Endothelial cell of umbilical vein (primary cell): ENCODE measurements at regions not wholly inside any gene's neighbourhood (a gene's known extent, or its start where the extent isn't known, plus 50 kb on each side); places are given as distances from the start of the nearest gene placed in this dataset.
"Not testable (repeated sequence)": the region's sequence is repeated elsewhere in the genome, so short reads cannot be mapped to it uniquely, and the experiment has no call there.

ENCODE experiments used
- BruUV-seq: library from RNA; stranded (reverse); fragments of 400-500 nt; replicated peaks from 2 replicates; lab custom pipeline; 2021; lab: Mats Ljungman, UMichigan
- CTCF ChIA-PET: fragments of 300-600, 350-600 bp; sonication (Branson Sonifier 250); formaldehyde crosslinking; loops from one replicate; lab custom pipeline; 2021; ENCODE audit warnings: antibody characterized with exemption, inconsistent platforms; lab: Charles Lee
- POLR2A ChIA-PET: fragments of 300-600, 350-600 bp; sonication (Branson Sonifier 250); formaldehyde crosslinking; loops from one replicate; lab custom pipeline; 2021; ENCODE audit warnings: antibody characterized with exemption, inconsistent platforms; lab: Charles Lee
- DNase-seq: peaks from one replicate; pipeline ENCODE4 v3.0.0-alpha.2; 2011; ENCODE audit warnings: low read depth, low spot score
- FAIRE-seq: peaks from 2 replicates; lab custom pipeline; 2011; peaks lifted over from hg19 to GRCh38; lab: Jason Lieb, UNC
- H2AFZ ChIP-seq: 2 replicates; pipeline ENCODE4 v1.6.0; 2012; ENCODE audit warnings: low read depth, low read length, control low read depth, inconsistent platforms
- H3K27ac ChIP-seq: 2 replicates; pipeline ENCODE4 v1.5.1; 2011; ENCODE audit warnings: low read depth, mild to moderate bottlenecking, control low read depth, low read length, moderate library complexity; ENCODE audit not compliant: insufficient read depth
- H3K27me3 ChIP-seq, 2 experiments: 2 replicates each; pipeline versions ENCODE4 v1.6.0 to v1.6.1; 2011; ENCODE audit warnings: low read length in 2 of 2, mixed read lengths in 1 of 2; ENCODE audit not compliant: control insufficient read depth in 2 of 2, insufficient read depth in 2 of 2
- H3K36me3 ChIP-seq, 2 experiments: 2 replicates in 1 of 2; 3 replicates in 1 of 2; pipeline ENCODE4 v1.5.1; 2011; ENCODE audit warnings: low read length in 2 of 2, mild to moderate bottlenecking in 1 of 2, moderate library complexity in 1 of 2; ENCODE audit not compliant: control insufficient read depth in 2 of 2, insufficient read depth in 2 of 2; ENCODE audit errors: extremely low read depth in 1 of 2
- H3K4me1 ChIP-seq: 3 replicates; pipeline ENCODE4 v1.5.1; 2011; ENCODE audit warnings: mild to moderate bottlenecking, low read length; ENCODE audit not compliant: control insufficient read depth, insufficient read depth; ENCODE audit errors: extremely low read depth
- H3K4me2 ChIP-seq: 2 replicates; pipeline ENCODE4 v1.6.1; 2011; ENCODE audit warnings: low read length, control low read depth, mixed read lengths; ENCODE audit not compliant: insufficient read depth
- H3K4me3 ChIP-seq, 3 experiments: fragments of 200-600 bp in 1 of 3; sonication (generic), shearing (Covaris generic) in 1 of 3; replicated peaks in 1 of 3; 2 replicates each; pipeline ENCODE4 v1.5.1; 2011 to 2016; ENCODE audit warnings: control low read depth in 3 of 3, low read length in 3 of 3, mild to moderate bottlenecking in 2 of 3, inconsistent platforms in 1 of 3, low read depth in 1 of 3, moderate library complexity in 1 of 3; ENCODE audit not compliant: insufficient read depth in 1 of 3
- H3K79me2 ChIP-seq: 2 replicates; pipeline ENCODE4 v1.6.0; 2012; ENCODE audit warnings: low read length, inconsistent platforms; ENCODE audit not compliant: control insufficient read depth, insufficient read depth
- H3K9ac ChIP-seq: replicated peaks from 2 replicates; pipeline ENCODE3; 2011; ENCODE audit warnings: low read length, control low read depth; ENCODE audit not compliant: insufficient read depth; ENCODE audit errors: extremely low read depth
- H3K9me1 ChIP-seq: replicated peaks from 3 replicates; pipeline ENCODE4 v1.6.0; 2011; ENCODE audit warnings: mild to moderate bottlenecking, low read length; ENCODE audit not compliant: control insufficient read depth, insufficient read depth; ENCODE audit errors: extremely low read depth
- H3K9me3 ChIP-seq: replicated peaks from 2 replicates; pipeline ENCODE4 v1.5.1; 2012; ENCODE audit warnings: low read length, inconsistent platforms; ENCODE audit not compliant: control insufficient read depth, insufficient read depth
- H4K20me1 ChIP-seq: replicated peaks from 2 replicates; pipeline ENCODE3; 2011; ENCODE audit warnings: mild to moderate bottlenecking, low read length; ENCODE audit not compliant: control insufficient read depth, insufficient read depth; ENCODE audit errors: extremely low read depth
- EZH2 ChIP-seq: IDR thresholded peaks from 2 replicates; pipeline ENCODE4 v1.6.1; 2012; ENCODE audit warnings: borderline replicate concordance, low read depth, mild to moderate bottlenecking, moderate library complexity, low read length, inconsistent platforms; ENCODE audit not compliant: severe bottlenecking
- FOS ChIP-seq: IDR thresholded peaks from 2 replicates; pipeline ENCODE4 v1.6.1; 2011; ENCODE audit warnings: mild to moderate bottlenecking, low read length, moderate library complexity, borderline replicate concordance; ENCODE audit not compliant: insufficient read depth
- GATA2 ChIP-seq: IDR thresholded peaks from 2 replicates; pipeline ENCODE4 v1.7.0; 2011; ENCODE audit warnings: low read depth, mild to moderate bottlenecking, moderate library complexity, mixed read lengths, low read length; ENCODE audit not compliant: insufficient read length, insufficient read depth
- JUN ChIP-seq: IDR thresholded peaks from 2 replicates; pipeline ENCODE4 v1.6.1; 2011; ENCODE audit warnings: borderline replicate concordance, low read depth; ENCODE audit not compliant: insufficient read length, insufficient read depth
- MYC ChIP-seq: IDR thresholded peaks from one replicate; pipeline ENCODE4 v1.6.1; 2011; ENCODE audit warnings: mild to moderate bottlenecking, low read depth, low read length
- POLR2A ChIP-seq: IDR thresholded peaks from 2 replicates; pipeline ENCODE4 v1.6.1; 2012; ENCODE audit warnings: low read depth, mild to moderate bottlenecking, control low read depth, low read length
- POLR2AphosphoS5 ChIP-seq: IDR thresholded peaks from 2 replicates; pipeline ENCODE4 v1.6.1; 2012; ENCODE audit warnings: low read depth, mild to moderate bottlenecking, control low read depth, low read length, moderate library complexity; ENCODE audit not compliant: insufficient read depth
- dilution Hi-C: fragments of 300-500 bp; cut with MboI; formaldehyde crosslinking; loops from one replicate; pipeline ENCODE4 v1.15.0; 2019; ENCODE audit warnings: low sequenced_read_pairs; ENCODE audit not compliant: extremely low pct_ligation_motif_present
- intact Hi-C: fragments of 100-400 bp; cut with micrococcal nuclease; formaldehyde crosslinking; loops from one replicate; pipeline ENCODE4 v1.10.0; 2022
- TF ChIP-seq, protein P1 (sequence below), 2 donors: IDR thresholded peaks; 1 replicate in 1 of 2; 2 replicates in 1 of 2; pipeline ENCODE4 v1.5.1; 2011; ENCODE audit warnings: low read length in 2 of 2, mild to moderate bottlenecking in 2 of 2, moderate library complexity in 2 of 2, control low read depth in 1 of 2, inconsistent platforms in 1 of 2, low read depth in 1 of 2; ENCODE audit not compliant: insufficient read depth in 1 of 2; ENCODE audit errors: extremely low read depth in 1 of 2
- TF ChIP-seq, protein P2 (sequence below): IDR thresholded peaks from 2 replicates; pipeline ENCODE4 v1.6.1; 2011; ENCODE audit not compliant: insufficient read depth, insufficient read length

DNA sequence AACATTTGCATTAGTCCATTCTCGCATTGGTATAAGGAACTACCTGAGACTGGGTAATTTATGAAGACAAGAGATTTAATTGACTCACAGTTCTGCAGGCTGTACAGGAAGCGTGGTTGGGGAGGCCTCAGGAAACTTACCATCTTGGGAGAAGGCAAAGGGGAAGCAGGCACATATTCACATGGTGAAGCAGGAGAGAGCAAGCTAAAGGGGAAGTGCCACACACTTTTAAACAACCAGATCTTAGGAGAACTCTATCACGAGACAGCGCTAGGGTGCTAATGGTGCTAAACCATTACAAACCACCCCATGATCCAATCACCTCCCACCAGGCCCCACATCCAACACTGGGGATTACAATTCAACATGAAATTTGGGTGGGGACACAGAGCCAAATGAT is 201.7 kb upstream of the MGAT5 start:
- no peaks in the 10 kb centered on the region for H3K9me1 ChIP-seq
- no peaks in the 10 kb centered on the region for H3K36me3 ChIP-seq
- ChIA-PET CTCF (no interaction called here), POLR2A (no interaction called here)
- no peak overlapping the region for H3K9ac ChIP-seq
- no peak for FAIRE-seq
- H2AFZ ChIP-seq = no peak overlapping the region
- no peaks in the 10 kb centered on the region for H3K9me3 ChIP-seq
- BruUV-seq = no TSS peak
- H3K4me1 ChIP-seq = no peaks in the 10 kb centered on the region
- no peak for TF ChIP-seq POLR2A
- no peak for DNase-seq
- dilution Hi-C loops (no loop called here), intact Hi-C loops (no loop called here)
- H3K79me2 ChIP-seq = no peaks in the 10 kb centered on the region
- no peak overlapping the region for H3K4me3 ChIP-seq
- no peaks in the 10 kb centered on the region for H4K20me1 ChIP-seq
- H3K27ac ChIP-seq = no peak overlapping the region
- H3K4me2 ChIP-seq = no peak overlapping the region
- H3K27me3 ChIP-seq = no peaks in the 10 kb centered on the region

DNA sequence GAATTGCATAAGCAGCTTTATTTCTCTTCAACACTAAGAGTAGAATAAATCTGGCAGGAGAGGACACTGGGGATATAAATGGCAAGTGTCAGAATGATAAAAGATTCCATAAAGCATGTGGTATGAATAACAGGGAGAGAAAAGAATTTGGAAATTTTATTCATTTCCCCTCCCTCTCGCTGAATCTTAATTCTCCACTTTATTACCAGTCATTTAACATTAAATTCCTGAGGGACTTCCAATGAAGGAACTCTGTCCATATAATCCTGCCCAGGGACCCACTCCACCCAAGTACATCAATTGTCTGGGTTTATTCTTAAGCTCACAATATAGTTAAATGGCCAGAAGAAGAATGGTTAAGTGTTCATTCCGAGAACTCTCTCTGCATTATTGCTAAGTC is 197.7 kb upstream of the MGAT5 start:
- intact Hi-C loops = no loop called here
- Histone ChIP-seq H3K9ac (no peak overlapping the region), H4K20me1 (no peaks in the 10 kb centered on the region), H2AFZ (no peak overlapping the region), H3K4me3 (no peak overlapping the region), H3K36me3 (no peaks in the 10 kb centered on the region), H3K27ac (no peak overlapping the region), H3K4me2 (no peak overlapping the region), H3K9me3 (no peaks in the 10 kb centered on the region), H3K9me1 (no peaks in the 10 kb centered on the region), H3K27me3 (no peaks in the 10 kb centered on the region), H3K4me1 (no peaks in the 10 kb centered on the region), H3K79me2 (no peaks in the 10 kb centered on the region)
- FAIRE-seq (no peak), DNase-seq (no peak)
- ChIA-PET POLR2A (no interaction called here), CTCF (interaction anchor here (1.0 kb wide), 2 partner anchors 47 to 169 kb away, joined by 3 read pairs; no protein-coding TSS in a partner anchor)
- dilution Hi-C loops = no loop called here
- TF ChIP-seq, protein P1, sequence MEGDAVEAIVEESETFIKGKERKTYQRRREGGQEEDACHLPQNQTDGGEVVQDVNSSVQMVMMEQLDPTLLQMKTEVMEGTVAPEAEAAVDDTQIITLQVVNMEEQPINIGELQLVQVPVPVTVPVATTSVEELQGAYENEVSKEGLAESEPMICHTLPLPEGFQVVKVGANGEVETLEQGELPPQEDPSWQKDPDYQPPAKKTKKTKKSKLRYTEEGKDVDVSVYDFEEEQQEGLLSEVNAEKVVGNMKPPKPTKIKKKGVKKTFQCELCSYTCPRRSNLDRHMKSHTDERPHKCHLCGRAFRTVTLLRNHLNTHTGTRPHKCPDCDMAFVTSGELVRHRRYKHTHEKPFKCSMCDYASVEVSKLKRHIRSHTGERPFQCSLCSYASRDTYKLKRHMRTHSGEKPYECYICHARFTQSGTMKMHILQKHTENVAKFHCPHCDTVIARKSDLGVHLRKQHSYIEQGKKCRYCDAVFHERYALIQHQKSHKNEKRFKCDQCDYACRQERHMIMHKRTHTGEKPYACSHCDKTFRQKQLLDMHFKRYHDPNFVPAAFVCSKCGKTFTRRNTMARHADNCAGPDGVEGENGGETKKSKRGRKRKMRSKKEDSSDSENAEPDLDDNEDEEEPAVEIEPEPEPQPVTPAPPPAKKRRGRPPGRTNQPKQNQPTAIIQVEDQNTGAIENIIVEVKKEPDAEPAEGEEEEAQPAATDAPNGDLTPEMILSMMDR (IDR thresholded peaks at IDR 0.05; ENCODE audit: extremely low read depth in 1 of 2, insufficient read depth in 1 of 2, low read depth in 1 of 2, low read length in 2 of 2) = no peak
- TF ChIP-seq GATA2 (no peak), MYC (no peak), EZH2 (no peak), POLR2AphosphoS5 (no peak), POLR2A (no peak), FOS (no peak), JUN (no peak)
- TF ChIP-seq, protein P2, sequence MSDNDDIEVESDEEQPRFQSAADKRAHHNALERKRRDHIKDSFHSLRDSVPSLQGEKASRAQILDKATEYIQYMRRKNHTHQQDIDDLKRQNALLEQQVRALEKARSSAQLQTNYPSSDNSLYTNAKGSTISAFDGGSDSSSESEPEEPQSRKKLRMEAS = no peak
- BruUV-seq = no TSS peak

DNA sequence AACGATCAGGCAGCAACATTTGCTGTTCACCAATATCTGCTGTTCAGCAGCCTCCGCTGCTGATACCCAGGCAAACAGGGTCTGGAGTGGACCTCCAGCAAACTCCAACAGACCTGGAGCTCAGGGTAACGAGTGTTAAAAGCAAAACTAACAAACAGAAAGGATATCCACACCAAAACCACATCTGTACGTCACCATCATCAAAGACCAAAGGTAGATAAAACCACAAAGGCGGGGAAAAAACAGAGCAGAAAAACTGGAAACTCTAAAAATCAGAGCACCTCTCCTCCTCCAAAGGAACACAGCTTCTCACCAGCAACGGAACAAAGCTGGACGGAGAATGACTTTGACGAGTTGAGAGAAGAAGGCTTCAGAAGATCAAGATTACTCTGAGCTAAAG is 192.8 kb upstream of the MGAT5 start:
- H4K20me1 ChIP-seq, H3K4me1 ChIP-seq, H3K79me2 ChIP-seq, FAIRE-seq, BruUV-seq, H3K36me3 ChIP-seq, H2AFZ ChIP-seq, H3K27me3 ChIP-seq, H3K9me3 ChIP-seq, DNase-seq, intact Hi-C loops, H3K9ac ChIP-seq, H3K4me3 ChIP-seq, H3K27ac ChIP-seq, H3K9me1 ChIP-seq, POLR2A ChIA-PET, dilution Hi-C loops, H3K4me2 ChIP-seq, CTCF ChIA-PET: not testable (repeated sequence)
